AG04449 (cell line): ENCODE measurements at regions not wholly inside any gene's neighbourhood (a gene's known extent, or its start where the extent isn't known, plus 50 kb on each side); places are given as distances from the start of the nearest gene placed in this dataset.

Experiments
- CTCF ChIA-PET: fragments of 350-600 bp; formaldehyde crosslinking; extraction: SDS; loops from one replicate; lab custom pipeline; 2021; ENCODE audit warnings: antibody characterized with exemption; lab: Yijun Ruan, JAX
- POLR2A ChIA-PET: fragments of 400-600, 350-600 bp; formaldehyde crosslinking; extraction: SDS; loops from one replicate; lab custom pipeline; 2020; ENCODE audit warnings: antibody characterized with exemption, inconsistent platforms; lab: Yijun Ruan, JAX
- DNase-seq: peaks from one replicate; pipeline ENCODE4 v3.0.0-alpha.2; 2010; ENCODE audit warnings: low read depth, low spot score
- H3K4me3 ChIP-seq: 2 replicates; pipeline ENCODE4 v1.5.1; 2011; ENCODE audit warnings: low read depth, mild to moderate bottlenecking, control low read depth, low read length
- CTCF ChIP-seq: IDR thresholded peaks from one replicate; pipeline ENCODE4 v1.5.1; 2011; ENCODE audit warnings: mild to moderate bottlenecking, moderate library complexity, low read length, control low read depth, inconsistent platforms; ENCODE audit not compliant: insufficient read depth; ENCODE audit errors: missing control alignments

GRCh38 chr3:109743981-109744380, 406.6 kb upstream of the DPPA4 start:
- TF ChIP-seq CTCF, result no peak
- CTCF ChIA-PET, result interaction anchor here (1.7 kb wide), 1 partner anchor 14 kb away, joined by 5 read pairs; no protein-coding TSS in a partner anchor
- POLR2A ChIA-PET, result no interaction called here

GRCh38 chr3:109772520-109772919, 435.2 kb upstream of the DPPA4 start:
- CTCF ChIA-PET, result no interaction called here
- POLR2A ChIA-PET, result no interaction called here

More at GRCh38 chr3:109743981-109744380, 406.6 kb upstream of the DPPA4 start:
- DNase-seq, result no peak
- no peak overlapping the region for H3K4me3 ChIP-seq

GRCh38 chr3:109774108-109774507, 436.8 kb upstream of the DPPA4 start:
- DNase-seq, result no peak
- H3K4me3 ChIP-seq, result no peak overlapping the region
- no peak for TF ChIP-seq CTCF
- POLR2A ChIA-PET, result no interaction called here
- CTCF ChIA-PET, result interaction anchor here (0.6 kb wide), 1 partner anchor 694 kb away, joined by 4 read pairs; no protein-coding TSS in a partner anchor

More at GRCh38 chr3:109772520-109772919, 435.2 kb upstream of the DPPA4 start:
- DNase-seq, result no peak
- TF ChIP-seq CTCF, result no peak
- no peak overlapping the region for H3K4me3 ChIP-seq

GRCh38 chr3:109784285-109784684, 446.9 kb upstream of the DPPA4 start:
- ChIA-PET CTCF (no interaction called here), POLR2A (no interaction called here)
- DNase-seq, result no peak
- H3K4me3 ChIP-seq, result no peak overlapping the region
- TF ChIP-seq CTCF, result no peak

- CTCF ChIA-PET, result no interaction called here
- TF ChIP-seq CTCF, result no peak
- DNase-seq, result no peak
- no peak overlapping the region for H3K4me3 ChIP-seq
- POLR2A ChIA-PET, result no interaction called here
Observed at GRCh38 chr3:109784852-109785631, 447.7 kb upstream of the DPPA4 start.

- ChIA-PET POLR2A (no interaction called here), CTCF (no interaction called here)
- no peak for TF ChIP-seq CTCF
- DNase-seq, result no peak
- H3K4me3 ChIP-seq, result no peak overlapping the region
Observed at GRCh38 chr3:109803274-109803673, 465.9 kb upstream of the DPPA4 start.
